Fibroblast of lung (primary cell): ENCODE measurements at regions not wholly inside any gene's neighbourhood (a gene's known extent, or its start where the extent isn't known, plus 50 kb on each side); places are given as distances from the start of the nearest gene placed in this dataset.

Experiments
- DNase-seq, 2 donors: peaks; one replicate each; pipeline versions ENCODE4 v3.0.0 to v3.0.0-alpha.2; 2010; ENCODE audit warnings: low read depth in 2 of 2
- H2AFZ ChIP-seq: 2 replicates; pipeline ENCODE4 v1.5.1; 2012; ENCODE audit warnings: low read length, control low read depth, inconsistent platforms
- H3K27ac ChIP-seq: 2 replicates; pipeline ENCODE4 v1.5.1; 2011; ENCODE audit warnings: low read length, control low read depth; ENCODE audit not compliant: insufficient read depth
- H3K27me3 ChIP-seq: 2 replicates; pipeline ENCODE4 v1.5.1; 2011; ENCODE audit warnings: mild to moderate bottlenecking, low read length; ENCODE audit not compliant: control insufficient read depth, insufficient read depth
- H3K36me3 ChIP-seq: 2 replicates; pipeline ENCODE4 v1.5.1; 2011; ENCODE audit warnings: low read length; ENCODE audit not compliant: control insufficient read depth, insufficient read depth
- H3K4me1 ChIP-seq: 2 replicates; pipeline ENCODE4 v1.5.1; 2011; ENCODE audit warnings: low read length; ENCODE audit not compliant: control insufficient read depth, insufficient read depth; ENCODE audit errors: extremely low read depth
- H3K4me2 ChIP-seq: 2 replicates; pipeline ENCODE4 v1.5.1; 2011; ENCODE audit warnings: low read length, control low read depth; ENCODE audit not compliant: insufficient read depth; ENCODE audit errors: extremely low read depth
- H3K4me3 ChIP-seq, 4 experiments: fragments of 200-600 bp in 1 of 4; sonication (generic) in 1 of 4; replicated peaks in 1 of 4; 2 replicates each; pipeline ENCODE4 v1.5.1; 2011 to 2016; ENCODE audit warnings: low read length in 4 of 4, low read depth in 3 of 4, mild to moderate bottlenecking in 3 of 4, control low read depth in 2 of 4, inconsistent platforms in 1 of 4, mixed read lengths in 1 of 4; ENCODE audit not compliant: insufficient read depth in 1 of 4; ENCODE audit errors: control extremely low read depth in 1 of 4
- H3K79me2 ChIP-seq: 2 replicates; pipeline ENCODE4 v1.5.1; 2012; ENCODE audit warnings: mild to moderate bottlenecking, low read length, inconsistent platforms; ENCODE audit not compliant: control insufficient read depth, insufficient read depth
- H3K9ac ChIP-seq: 2 replicates; pipeline ENCODE4 v1.5.1; 2011; ENCODE audit warnings: mild to moderate bottlenecking, low read length, control low read depth; ENCODE audit not compliant: insufficient read depth
- H3K9me3 ChIP-seq: 2 replicates; pipeline ENCODE4 v1.5.1; 2012; ENCODE audit warnings: low read depth, low read length; ENCODE audit not compliant: control insufficient read depth, insufficient read depth
- H4K20me1 ChIP-seq: 2 replicates; pipeline ENCODE4 v1.5.1; 2011; ENCODE audit warnings: low read length; ENCODE audit not compliant: control insufficient read depth, insufficient read depth; ENCODE audit errors: extremely low read depth
- EZH2 ChIP-seq: IDR thresholded peaks from 2 replicates; pipeline ENCODE4 v1.5.1; 2012; ENCODE audit warnings: low read length, control low read depth, mild to moderate bottlenecking; ENCODE audit errors: missing control alignments
- TF ChIP-seq, protein P1 (sequence below), 2 donors: IDR thresholded peaks in 1 of 2; conservative IDR thresholded peaks in 1 of 2; 1 replicate in 1 of 2; 2 replicates in 1 of 2; pipeline ENCODE4 v1.5.1; 2011 to 2012; ENCODE audit warnings: low read length in 2 of 2, control low read depth in 1 of 2, inconsistent platforms in 1 of 2, low read depth in 1 of 2, mild to moderate bottlenecking in 1 of 2

DNA sequence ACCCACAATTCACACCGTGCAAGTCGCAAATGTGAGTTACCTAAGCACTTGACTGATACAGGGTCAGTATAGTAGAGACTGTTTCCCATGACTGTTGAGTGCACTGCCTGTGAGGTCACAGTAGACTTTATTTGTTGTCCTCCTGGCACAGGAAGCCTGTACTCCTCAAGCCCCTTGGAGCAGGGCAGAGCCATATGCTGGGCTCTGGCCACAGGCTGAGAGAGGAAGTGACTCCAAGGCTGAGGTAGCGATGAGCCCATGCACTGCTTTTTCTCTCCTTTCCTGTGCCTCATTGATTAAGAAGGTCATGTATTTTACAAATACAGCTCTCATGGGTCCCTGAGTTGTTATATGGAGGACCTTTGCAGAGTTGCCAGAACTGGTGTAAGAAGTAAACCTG is 287.7 kb downstream of the SRBD1 start:
- Histone ChIP-seq H3K36me3 (no peaks in the 10 kb centered on the region), H3K27ac (no peak overlapping the region), H3K4me3 (no peak overlapping the region), H4K20me1 (no peaks in the 10 kb centered on the region), H3K79me2 (no peaks in the 10 kb centered on the region), H3K9ac (no peak overlapping the region), H3K27me3 (peaks cover 9% of the 10 kb centered on the region), H2AFZ (no peak overlapping the region), H3K9me3 (no peaks in the 10 kb centered on the region), H3K4me2 (no peak overlapping the region), H3K4me1 (no peaks in the 10 kb centered on the region)
- DNase-seq, result no peak
- TF ChIP-seq, protein P1, sequence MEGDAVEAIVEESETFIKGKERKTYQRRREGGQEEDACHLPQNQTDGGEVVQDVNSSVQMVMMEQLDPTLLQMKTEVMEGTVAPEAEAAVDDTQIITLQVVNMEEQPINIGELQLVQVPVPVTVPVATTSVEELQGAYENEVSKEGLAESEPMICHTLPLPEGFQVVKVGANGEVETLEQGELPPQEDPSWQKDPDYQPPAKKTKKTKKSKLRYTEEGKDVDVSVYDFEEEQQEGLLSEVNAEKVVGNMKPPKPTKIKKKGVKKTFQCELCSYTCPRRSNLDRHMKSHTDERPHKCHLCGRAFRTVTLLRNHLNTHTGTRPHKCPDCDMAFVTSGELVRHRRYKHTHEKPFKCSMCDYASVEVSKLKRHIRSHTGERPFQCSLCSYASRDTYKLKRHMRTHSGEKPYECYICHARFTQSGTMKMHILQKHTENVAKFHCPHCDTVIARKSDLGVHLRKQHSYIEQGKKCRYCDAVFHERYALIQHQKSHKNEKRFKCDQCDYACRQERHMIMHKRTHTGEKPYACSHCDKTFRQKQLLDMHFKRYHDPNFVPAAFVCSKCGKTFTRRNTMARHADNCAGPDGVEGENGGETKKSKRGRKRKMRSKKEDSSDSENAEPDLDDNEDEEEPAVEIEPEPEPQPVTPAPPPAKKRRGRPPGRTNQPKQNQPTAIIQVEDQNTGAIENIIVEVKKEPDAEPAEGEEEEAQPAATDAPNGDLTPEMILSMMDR (conservative IDR thresholded peaks at IDR 0.05 in 1 of 2, IDR thresholded peaks at IDR 0.05 in 1 of 2; ENCODE audit: low read depth in 1 of 2, low read length in 2 of 2), result no peak
- TF ChIP-seq EZH2, result no peak

DNA sequence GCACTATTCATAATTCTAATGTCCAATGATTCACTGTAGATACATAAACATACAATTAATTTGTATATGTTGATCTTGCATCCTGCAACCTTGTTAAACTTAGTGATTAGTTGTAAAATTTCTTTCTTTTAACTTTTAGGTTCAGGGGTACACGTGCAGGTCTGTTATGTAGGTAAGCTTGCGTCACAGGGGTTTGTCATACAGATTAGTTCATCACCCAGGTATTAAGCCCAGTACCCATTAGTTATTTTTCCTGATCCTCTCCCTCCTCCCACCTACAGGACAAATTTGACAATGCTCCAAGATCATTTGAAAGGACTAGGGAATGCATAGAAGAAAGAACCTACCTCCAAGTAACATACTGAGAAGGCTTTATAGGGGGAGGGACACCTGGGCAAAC is 290.1 kb downstream of the SRBD1 start:
- Histone ChIP-seq H3K9me3 (no peaks in the 10 kb centered on the region), H3K4me2 (no peak overlapping the region), H3K9ac (no peak overlapping the region), H3K36me3 (no peaks in the 10 kb centered on the region), H3K4me3 (no peak overlapping the region), H3K4me1 (no peaks in the 10 kb centered on the region), H3K27ac (no peak overlapping the region), H3K79me2 (no peaks in the 10 kb centered on the region), H4K20me1 (no peaks in the 10 kb centered on the region), H2AFZ (no peak overlapping the region), H3K27me3 (peaks cover 5% of the 10 kb centered on the region)
- DNase-seq, result no peak
- TF ChIP-seq, protein P1 (conservative IDR thresholded peaks at IDR 0.05 in 1 of 2, IDR thresholded peaks at IDR 0.05 in 1 of 2; ENCODE audit: low read depth in 1 of 2, low read length in 2 of 2), result no peak
- no peak for TF ChIP-seq EZH2

DNA sequence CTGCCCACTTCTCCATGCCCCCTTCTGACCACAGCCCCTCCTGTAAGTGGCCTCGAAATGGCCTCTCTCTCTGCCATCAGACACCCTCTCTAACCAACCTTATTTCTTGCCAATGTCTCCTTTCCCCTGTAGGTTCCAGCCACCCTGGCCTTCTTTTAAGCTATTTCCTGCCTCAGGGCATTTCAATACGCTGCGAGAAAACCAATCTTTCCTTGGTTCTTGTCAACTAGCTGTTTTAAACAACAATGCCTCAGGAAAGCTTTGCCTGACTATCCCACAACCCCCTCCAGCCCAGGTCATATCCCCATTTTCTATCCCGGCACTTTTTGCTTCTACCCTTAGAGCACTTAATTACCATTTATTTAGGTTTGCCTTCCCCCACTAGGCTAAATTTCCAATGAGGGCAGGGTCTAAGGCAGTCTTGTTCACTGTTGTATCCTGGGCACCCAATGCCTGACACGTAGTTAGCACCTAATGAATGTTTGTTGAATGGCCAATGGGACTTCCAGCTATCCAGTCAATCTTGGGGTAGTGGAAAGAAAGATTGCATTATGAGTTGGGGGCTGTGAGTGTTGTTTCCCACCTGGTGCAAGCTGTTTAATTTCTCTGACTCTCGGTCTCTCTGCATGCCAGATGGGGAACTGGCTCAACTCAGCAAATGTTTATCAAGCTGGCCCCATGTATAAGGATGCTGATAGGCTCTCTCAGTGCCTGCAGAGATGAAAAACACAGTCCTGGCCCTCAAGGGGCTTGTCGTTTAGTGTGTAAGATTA is 291.2 kb downstream of the SRBD1 start:
- no peak overlapping the region for H3K9ac ChIP-seq
- no peaks in the 10 kb centered on the region for H3K36me3 ChIP-seq
- H3K79me2 ChIP-seq, result no peaks in the 10 kb centered on the region
- no peak overlapping the region for H3K4me3 ChIP-seq
- H3K4me1 ChIP-seq, result no peaks in the 10 kb centered on the region
- no peak overlapping the region for H3K4me2 ChIP-seq
- H3K9me3 ChIP-seq, result no peaks in the 10 kb centered on the region
- TF ChIP-seq EZH2, result no peak
- TF ChIP-seq, protein P1 (conservative IDR thresholded peaks at IDR 0.05 in 1 of 2, IDR thresholded peaks at IDR 0.05 in 1 of 2; ENCODE audit: low read depth in 1 of 2, low read length in 2 of 2), result no peak
- H3K27me3 ChIP-seq, result peaks cover 5% of the 10 kb centered on the region
- H2AFZ ChIP-seq, result no peak overlapping the region
- DNase-seq, result no peak
- H4K20me1 ChIP-seq, result no peaks in the 10 kb centered on the region
- H3K27ac ChIP-seq, result no peak overlapping the region
